ENCODE measurements at regions not wholly inside any gene's neighbourhood (a gene's known extent, or its start where the extent isn't known, plus 50 kb on each side); places are given as distances from the start of the nearest gene placed in this dataset.

- FAIRE-seq (no peak), DNase-seq (ENCODE audit: insufficient read length) (no peak)
- TF ChIP-seq POLR2AphosphoS5 (IDR thresholded peaks at IDR 0.05; ENCODE audit: low read depth, low read length) (no peak), TAF1 (IDR thresholded peaks at IDR 0.05; ENCODE audit: borderline replicate concordance, low read depth, low read length) (no peak), POLR2A (IDR thresholded peaks at IDR 0.05; ENCODE audit: low read depth, low read length) (no peak)
Observed at GRCh38 chr12:85476756-85477155, 196.7 kb downstream of the ALX1 start.

- DNase-seq (ENCODE audit: insufficient read length) (no peak), FAIRE-seq (peak; percentile 85)
- no peak for TF ChIP-seq POLR2A (IDR thresholded peaks at IDR 0.05; ENCODE audit: low read depth, low read length)
- no peak for TF ChIP-seq POLR2AphosphoS5 (IDR thresholded peaks at IDR 0.05; ENCODE audit: low read depth, low read length)
- TF ChIP-seq TAF1 (IDR thresholded peaks at IDR 0.05; ENCODE audit: borderline replicate concordance, low read depth, low read length), result no peak
Observed at GRCh38 chr12:85484387-85484786, 204.4 kb downstream of the ALX1 start.

- DNase-seq (ENCODE audit: insufficient read length) (no peak), FAIRE-seq (no peak)
- TF ChIP-seq POLR2AphosphoS5 (IDR thresholded peaks at IDR 0.05; ENCODE audit: low read depth, low read length) (no peak), TAF1 (IDR thresholded peaks at IDR 0.05; ENCODE audit: borderline replicate concordance, low read depth, low read length) (no peak), POLR2A (IDR thresholded peaks at IDR 0.05; ENCODE audit: low read depth, low read length) (no peak)
Observed at GRCh38 chr12:85489194-85489593, 209.2 kb downstream of the ALX1 start.

- DNase-seq (ENCODE audit: insufficient read length), result no peak
- TF ChIP-seq POLR2AphosphoS5 (IDR thresholded peaks at IDR 0.05; ENCODE audit: low read depth, low read length), result no peak
- no peak for TF ChIP-seq TAF1 (IDR thresholded peaks at IDR 0.05; ENCODE audit: borderline replicate concordance, low read depth, low read length)
- no peak for TF ChIP-seq POLR2A (IDR thresholded peaks at IDR 0.05; ENCODE audit: low read depth, low read length)
- no peak for FAIRE-seq
Observed at GRCh38 chr12:85504164-85504563, 224.1 kb downstream of the ALX1 start.

GRCh38 chr12:85504624-85505023 is 224.6 kb downstream of the ALX1 start:
- FAIRE-seq, result no peak
- TF ChIP-seq TAF1 (IDR thresholded peaks at IDR 0.05; ENCODE audit: borderline replicate concordance, low read depth, low read length) (no peak), POLR2A (IDR thresholded peaks at IDR 0.05; ENCODE audit: low read depth, low read length) (no peak)

GRCh38 chr12:85507456-85507855 is 227.4 kb downstream of the ALX1 start:
- FAIRE-seq (no peak), DNase-seq (ENCODE audit: insufficient read length) (no peak)
- TF ChIP-seq POLR2AphosphoS5 (IDR thresholded peaks at IDR 0.05; ENCODE audit: low read depth, low read length) (no peak), POLR2A (IDR thresholded peaks at IDR 0.05; ENCODE audit: low read depth, low read length) (no peak), TAF1 (IDR thresholded peaks at IDR 0.05; ENCODE audit: borderline replicate concordance, low read depth, low read length) (no peak)

More at GRCh38 chr12:85504624-85505023, 224.6 kb downstream of the ALX1 start:
- DNase-seq (ENCODE audit: insufficient read length), result no peak

- peak; percentile 30 for FAIRE-seq
- no peak for DNase-seq (ENCODE audit: insufficient read length)
- no peak for TF ChIP-seq TAF1 (IDR thresholded peaks at IDR 0.05; ENCODE audit: borderline replicate concordance, low read depth, low read length)
- TF ChIP-seq POLR2A (IDR thresholded peaks at IDR 0.05; ENCODE audit: low read depth, low read length), result no peak
- no peak for TF ChIP-seq POLR2AphosphoS5 (IDR thresholded peaks at IDR 0.05; ENCODE audit: low read depth, low read length)
Observed at GRCh38 chr12:85509081-85509856, 229.2 kb downstream of the ALX1 start.

- DNase-seq (ENCODE audit: insufficient read length) (no peak), FAIRE-seq (peak; percentile 84)
- TF ChIP-seq POLR2AphosphoS5 (IDR thresholded peaks at IDR 0.05; ENCODE audit: low read depth, low read length) (no peak), TAF1 (IDR thresholded peaks at IDR 0.05; ENCODE audit: borderline replicate concordance, low read depth, low read length) (no peak), POLR2A (IDR thresholded peaks at IDR 0.05; ENCODE audit: low read depth, low read length) (no peak)
Observed at GRCh38 chr12:85509857-85510256, 229.8 kb downstream of the ALX1 start.

- DNase-seq (ENCODE audit: insufficient read length), result no peak
- TF ChIP-seq TAF1 (IDR thresholded peaks at IDR 0.05; ENCODE audit: borderline replicate concordance, low read depth, low read length) (no peak), POLR2A (IDR thresholded peaks at IDR 0.05; ENCODE audit: low read depth, low read length) (no peak), POLR2AphosphoS5 (IDR thresholded peaks at IDR 0.05; ENCODE audit: low read depth, low read length) (no peak)
Observed at GRCh38 chr12:85516039-85516438, 236.0 kb downstream of the ALX1 start.

GRCh38 chr12:85516667-85517325 is 236.8 kb downstream of the ALX1 start:
- no peak for TF ChIP-seq POLR2AphosphoS5 (IDR thresholded peaks at IDR 0.05; ENCODE audit: low read depth, low read length)
- no peak for FAIRE-seq
- DNase-seq (ENCODE audit: insufficient read length), result no peak

More at GRCh38 chr12:85516039-85516438, 236.0 kb downstream of the ALX1 start:
- FAIRE-seq, result no peak

GRCh38 chr12:85519163-85519562 is 239.1 kb downstream of the ALX1 start:
- FAIRE-seq (no peak), DNase-seq (ENCODE audit: insufficient read length) (no peak)
- no peak for TF ChIP-seq POLR2A (IDR thresholded peaks at IDR 0.05; ENCODE audit: low read depth, low read length)

- FAIRE-seq (no peak), DNase-seq (ENCODE audit: insufficient read length) (no peak)
- TF ChIP-seq TAF1 (IDR thresholded peaks at IDR 0.05; ENCODE audit: borderline replicate concordance, low read depth, low read length) (no peak), POLR2AphosphoS5 (IDR thresholded peaks at IDR 0.05; ENCODE audit: low read depth, low read length) (no peak)
Observed at GRCh38 chr12:85523197-85523596, 243.2 kb downstream of the ALX1 start.

All from GM12892 (cell line).